ENCODE measurements at regions not wholly inside any gene's neighbourhood (a gene's known extent, or its start where the extent isn't known, plus 50 kb on each side); places are given as distances from the start of the nearest gene placed in this dataset.

GRCh38 chr6:155587817-155588216 lies 132.2 kb upstream of the NOX3 start:
- TF ChIP-seq CTCF (IDR thresholded peaks at IDR 0.05; ENCODE audit: insufficient read depth, low read length, missing control alignments), result no peak
- ChIA-PET POLR2A (no interaction called here), CTCF (no interaction called here)

GRCh38 chr6:155586090-155586489 lies 130.5 kb upstream of the NOX3 start:
- H3K4me3 ChIP-seq (ENCODE audit: low read depth, low read length), result no peak overlapping the region
- ChIA-PET CTCF (no interaction called here), POLR2A (no interaction called here)
- TF ChIP-seq CTCF (IDR thresholded peaks at IDR 0.05; ENCODE audit: insufficient read depth, low read length, missing control alignments), result no peak
- DNase-seq (ENCODE audit: low read depth, low spot score), result no peak

More at GRCh38 chr6:155587817-155588216, 132.2 kb upstream of the NOX3 start:
- DNase-seq (ENCODE audit: low read depth, low spot score), result no peak
- no peak overlapping the region for H3K4me3 ChIP-seq (ENCODE audit: low read depth, low read length)

- no peak overlapping the region for H3K4me3 ChIP-seq (ENCODE audit: low read depth, low read length)
- ChIA-PET CTCF (no interaction called here), POLR2A (no interaction called here)
- no peak for TF ChIP-seq CTCF (IDR thresholded peaks at IDR 0.05; ENCODE audit: insufficient read depth, low read length, missing control alignments)
- DNase-seq (ENCODE audit: low read depth, low spot score), result no peak
Measured at GRCh38 chr6:155584006-155584405, 128.4 kb upstream of the NOX3 start.

GRCh38 chr6:155582016-155582991 lies 126.7 kb upstream of the NOX3 start:
- ChIA-PET POLR2A (no interaction called here), CTCF (no interaction called here)
- TF ChIP-seq CTCF (IDR thresholded peaks at IDR 0.05; ENCODE audit: insufficient read depth, low read length, missing control alignments), result no peak
- DNase-seq (ENCODE audit: low read depth, low spot score), result no peak
- H3K4me3 ChIP-seq (ENCODE audit: low read depth, low read length), result no peak overlapping the region

GRCh38 chr6:155580904-155581303 lies 125.3 kb upstream of the NOX3 start:
- ChIA-PET POLR2A (no interaction called here), CTCF (interaction anchor here (1.5 kb wide), 1 partner anchor 232 kb away, joined by 3 read pairs; no protein-coding TSS in a partner anchor)
- TF ChIP-seq CTCF (IDR thresholded peaks at IDR 0.05; ENCODE audit: insufficient read depth, low read length, missing control alignments), result no peak
- no peak overlapping the region for H3K4me3 ChIP-seq (ENCODE audit: low read depth, low read length)
- no peak for DNase-seq (ENCODE audit: low read depth, low spot score)

- H3K4me3 ChIP-seq (ENCODE audit: low read depth, low read length), result no peak overlapping the region
- CTCF ChIA-PET, result interaction anchor here (0.7 kb wide), 1 partner anchor 20 kb away, joined by 3 read pairs; no protein-coding TSS in a partner anchor
- DNase-seq (ENCODE audit: low read depth, low spot score), result no peak
- TF ChIP-seq CTCF (IDR thresholded peaks at IDR 0.05; ENCODE audit: insufficient read depth, low read length, missing control alignments), result no peak
- POLR2A ChIA-PET, result no interaction called here
Measured at GRCh38 chr6:155578251-155578650, 122.6 kb upstream of the NOX3 start.
